GM21619 (cell line): ENCODE measurements at regions not wholly inside any gene's neighbourhood (a gene's known extent, or its start where the extent isn't known, plus 50 kb on each side); places are given as distances from the start of the nearest gene placed in this dataset.

ENCODE experiments used
- ATAC-seq: cut with Tn5 transposase; IDR thresholded peaks from one replicate; pipeline ENCODE4 v1.9.1; 2021; ENCODE audit not compliant: unreplicated experiment

GRCh38 chr2:226622484-226622883 is 177.1 kb downstream of the IRS1 start:
- no peak for ATAC-seq

GRCh38 chr2:226620176-226620575 is 179.4 kb downstream of the IRS1 start:
- ATAC-seq = no peak

DNA sequence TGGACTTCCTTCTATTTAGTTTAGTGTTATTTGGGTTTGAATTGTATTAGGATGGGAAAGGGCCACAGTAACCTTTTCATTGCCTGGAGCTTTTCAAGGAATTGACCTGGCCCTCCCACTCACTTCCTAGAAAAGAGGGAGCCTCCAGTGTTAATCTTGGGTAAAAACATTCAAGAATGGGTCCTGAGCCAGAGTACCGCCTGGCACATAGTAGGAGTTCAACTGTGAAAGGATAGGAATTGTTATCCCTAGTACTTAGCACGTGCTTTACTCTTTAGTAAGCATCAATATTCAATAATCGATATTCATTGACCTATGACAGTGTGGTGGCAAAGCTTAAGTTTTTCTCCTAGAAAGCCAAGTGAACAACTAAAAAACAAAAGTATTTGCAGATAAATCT is 179.9 kb downstream of the IRS1 start:
- no peak for ATAC-seq

- no peak for ATAC-seq
Measured at GRCh38 chr2:226618875-226619605, 180.6 kb downstream of the IRS1 start.

DNA sequence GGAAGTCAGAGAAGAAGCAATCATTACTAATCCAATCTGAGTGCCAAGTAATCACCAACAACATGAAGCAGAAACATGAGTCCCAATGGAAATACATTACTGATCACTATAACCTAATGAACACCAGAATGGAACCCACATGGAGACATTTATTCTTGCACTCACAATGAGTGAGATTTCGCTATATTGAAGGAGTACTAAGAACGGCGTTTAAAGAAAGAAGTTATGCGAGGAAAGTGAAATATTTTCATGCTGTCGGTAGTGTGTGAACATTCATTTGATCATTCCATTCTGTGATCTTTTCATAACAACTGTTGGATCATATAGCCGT is 181.1 kb downstream of the IRS1 start:
- no peak for ATAC-seq

DNA sequence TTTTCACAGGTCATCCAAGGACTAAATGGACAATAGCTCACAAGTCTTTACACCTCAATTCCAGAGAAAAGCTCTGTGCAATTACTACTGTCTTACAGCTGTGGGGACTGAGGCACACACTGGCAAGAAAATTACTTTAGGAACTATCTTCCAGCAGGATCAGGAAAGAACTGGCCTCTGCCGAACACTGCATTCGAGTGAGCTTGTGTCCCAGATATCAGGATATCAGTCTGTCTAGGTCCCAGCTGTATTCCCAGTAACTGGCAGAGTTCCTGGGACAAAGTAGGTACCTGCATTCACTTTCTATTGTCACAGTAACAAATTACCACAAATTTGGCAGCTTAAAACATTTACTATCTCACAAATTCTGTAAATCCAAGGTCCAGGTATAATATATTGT is 183.7 kb downstream of the IRS1 start:
- ATAC-seq = no peak

DNA sequence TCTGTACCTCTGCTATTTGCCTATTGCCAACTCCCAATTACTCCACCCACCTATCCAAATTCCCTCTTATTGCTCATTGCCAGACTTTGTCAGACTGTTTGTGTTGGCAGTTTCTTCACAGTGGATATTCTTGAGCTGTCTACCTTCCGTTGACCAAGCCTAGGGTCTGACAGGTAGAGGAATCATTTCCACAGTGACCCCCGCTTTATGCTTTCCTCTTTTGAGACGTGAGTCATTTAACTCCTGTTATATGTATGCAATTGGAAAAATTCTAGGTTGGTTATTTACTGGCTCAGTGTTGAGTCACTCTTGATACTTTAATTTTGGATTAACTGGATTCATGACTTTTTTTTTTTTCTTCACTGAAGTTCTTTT is 187.7 kb downstream of the IRS1 start:
- ATAC-seq = no peak

DNA sequence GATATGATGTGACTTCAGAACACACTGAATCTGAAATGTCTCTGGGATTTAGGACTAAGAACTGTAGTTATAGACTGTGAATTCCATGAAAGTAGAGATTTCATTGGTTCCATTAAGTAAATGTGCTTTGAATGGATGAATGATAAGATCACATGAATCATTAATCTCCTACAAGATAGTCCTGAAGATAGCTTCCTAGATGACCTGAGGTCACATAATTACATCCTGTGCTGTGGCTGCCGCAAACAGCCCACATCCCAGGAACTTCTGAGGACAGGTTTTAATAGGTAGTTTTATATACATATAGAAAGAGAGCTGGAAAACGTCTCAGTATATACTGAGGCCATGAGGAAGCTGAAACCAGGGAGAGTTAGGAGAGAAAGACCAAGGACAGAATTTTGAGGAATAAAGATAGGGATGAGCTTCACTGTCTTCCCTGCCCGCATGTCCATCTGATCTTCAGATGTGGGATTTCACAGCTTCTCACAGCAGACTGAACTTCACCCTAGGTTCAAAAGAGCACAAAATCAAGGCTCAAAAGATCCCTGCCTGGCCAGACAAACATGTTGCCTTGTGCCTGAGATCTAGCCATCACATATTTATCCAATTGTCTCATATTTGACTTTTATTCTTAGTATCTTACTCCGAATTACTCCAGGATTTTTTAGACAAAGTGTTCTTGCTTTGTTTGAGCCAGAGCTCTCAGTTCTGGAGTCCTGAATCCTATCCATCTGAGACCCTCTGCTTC is 188.2 kb downstream of the IRS1 start:
- ATAC-seq = no peak

DNA sequence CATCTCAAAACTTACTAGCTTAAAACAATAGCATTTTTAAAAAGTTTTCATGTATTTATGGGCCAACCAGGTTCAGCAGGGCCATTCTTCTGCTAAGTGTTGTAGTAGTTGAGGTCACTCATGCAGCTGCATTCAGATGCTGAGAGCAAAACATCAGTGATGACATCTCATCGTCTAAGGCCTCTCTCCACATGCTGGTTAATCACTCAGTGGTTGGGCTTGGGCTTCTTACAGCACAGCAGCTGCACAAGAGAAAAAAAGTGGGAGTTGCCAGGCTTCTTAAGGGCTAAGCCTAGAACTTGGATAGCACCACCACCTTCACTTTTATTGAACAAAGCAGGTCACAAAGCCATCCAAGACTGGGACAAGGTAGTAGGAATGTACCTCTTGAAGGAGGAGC is 190.3 kb downstream of the IRS1 start:
- no peak for ATAC-seq

DNA sequence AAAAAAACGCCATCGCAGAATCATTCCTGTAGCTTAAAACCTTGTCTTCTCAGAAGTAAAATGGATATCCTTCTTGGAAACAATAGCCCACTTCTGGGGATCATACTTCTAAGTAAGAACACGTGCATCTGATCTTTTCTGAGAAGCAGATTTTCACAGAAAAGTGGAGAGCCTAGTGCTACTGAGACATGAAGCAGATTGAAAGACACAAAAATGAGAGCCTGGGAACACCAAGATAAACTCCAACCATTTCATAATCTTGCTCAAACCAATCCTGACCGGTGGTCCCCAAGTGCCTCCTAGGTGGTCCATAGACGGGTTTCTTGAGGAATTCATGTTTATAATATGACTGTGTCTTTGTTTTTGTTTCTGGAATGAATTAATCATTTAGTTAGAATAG is 191.2 kb downstream of the IRS1 start:
- ATAC-seq = no peak

DNA sequence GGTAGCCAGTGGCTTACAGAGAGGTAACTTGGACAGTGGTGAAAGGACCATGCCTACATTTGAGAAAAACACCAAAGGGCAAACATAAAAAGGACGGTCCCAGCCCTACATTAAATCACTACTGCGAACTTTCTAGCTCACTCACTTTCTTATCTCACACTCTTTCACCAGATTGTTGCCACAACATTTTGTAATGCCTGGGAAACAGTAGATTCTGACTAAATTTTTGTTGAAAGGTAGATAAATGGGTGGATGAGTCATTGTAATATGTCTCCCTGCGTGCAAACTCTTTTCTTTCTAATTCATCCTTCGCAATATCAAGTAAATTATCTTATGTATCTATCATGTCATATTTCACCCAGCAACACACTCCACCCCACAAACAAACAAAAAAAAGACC is 192.2 kb downstream of the IRS1 start:
- no peak for ATAC-seq

DNA sequence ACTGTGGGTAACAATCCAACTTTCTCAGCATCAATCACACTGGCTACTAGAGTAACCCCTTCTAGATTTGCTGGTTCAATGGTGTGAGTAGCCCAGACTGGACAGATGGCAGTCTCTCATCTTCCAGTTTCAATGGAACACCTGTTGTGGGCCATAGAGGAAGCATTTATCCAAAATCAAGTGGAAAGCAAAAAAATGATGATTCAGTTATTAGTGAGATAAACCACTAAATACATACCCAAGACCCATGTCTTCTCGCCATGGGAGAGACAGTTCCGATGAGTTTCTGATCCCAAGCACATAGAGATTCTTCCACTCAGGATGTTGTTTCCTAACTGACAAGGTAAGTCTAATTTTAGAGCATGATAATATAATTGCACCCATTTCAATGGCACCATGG is 194.0 kb downstream of the IRS1 start:
- no peak for ATAC-seq

GRCh38 chr2:226603606-226604005 is 196.0 kb downstream of the IRS1 start:
- ATAC-seq = no peak

- ATAC-seq = no peak
Measured at GRCh38 chr2:226601881-226602662, 197.5 kb downstream of the IRS1 start.

DNA sequence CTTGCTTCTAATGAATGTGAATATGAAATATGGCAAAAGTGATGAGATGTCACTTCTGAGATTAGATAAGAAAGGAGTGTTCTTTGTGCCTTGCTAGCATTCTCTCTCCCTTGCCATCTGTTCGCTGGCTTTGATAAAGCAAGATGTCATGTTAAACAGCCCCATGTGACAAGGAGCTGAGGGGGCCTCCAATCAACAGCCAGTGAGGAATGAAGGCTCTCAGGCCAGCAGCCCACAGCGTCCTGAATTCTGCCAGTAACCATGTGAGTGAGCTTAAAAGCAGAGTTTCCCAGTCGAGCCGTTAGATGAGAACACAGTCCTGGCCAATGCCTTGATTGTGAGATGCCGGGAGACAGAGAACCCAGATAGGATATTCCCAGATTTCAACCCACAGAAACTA is 198.8 kb downstream of the IRS1 start:
- ATAC-seq = no peak

DNA sequence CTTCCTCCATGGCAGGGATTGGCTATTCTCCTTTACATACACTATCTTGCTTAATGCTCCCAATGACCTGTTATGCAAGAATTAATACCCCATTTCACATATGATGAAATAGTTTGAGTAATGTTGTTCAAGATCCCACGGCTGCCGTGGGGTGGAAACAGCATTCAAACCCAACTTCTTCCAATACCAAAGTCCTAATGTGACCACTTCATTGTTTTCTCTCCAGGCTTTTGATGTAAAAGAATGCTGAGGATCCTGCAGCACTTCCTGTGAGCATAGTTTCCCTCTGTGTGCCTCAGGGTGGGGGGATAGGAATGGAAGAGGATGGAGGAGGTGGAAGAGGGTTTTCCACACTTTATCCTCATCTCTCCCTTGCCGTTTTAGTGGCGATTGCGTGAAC is 199.4 kb downstream of the IRS1 start:
- ATAC-seq = no peak

DNA sequence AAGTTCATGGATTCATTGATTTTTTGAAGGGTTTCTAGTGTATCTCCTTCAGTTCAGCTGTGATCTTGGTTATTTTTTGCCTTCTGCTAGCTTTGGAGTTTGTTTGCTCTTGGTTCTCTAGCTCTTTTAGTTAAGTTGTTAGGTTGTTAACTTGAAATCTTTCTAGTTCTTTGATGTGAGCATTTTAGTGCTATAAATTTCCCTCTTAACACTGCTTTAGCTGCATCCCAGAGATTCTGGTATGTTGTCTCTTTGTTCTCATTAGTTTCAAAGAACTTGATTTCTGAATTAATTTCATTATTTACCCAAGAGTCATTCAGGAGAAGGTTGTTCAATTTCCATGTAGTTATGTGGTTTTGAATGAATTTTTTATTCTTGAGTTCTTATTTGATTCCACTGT is 210.6 kb downstream of the IRS1 start:
- ATAC-seq = no peak

- ATAC-seq = no peak
Measured at GRCh38 chr2:226585130-226585561, 214.5 kb downstream of the IRS1 start.

DNA sequence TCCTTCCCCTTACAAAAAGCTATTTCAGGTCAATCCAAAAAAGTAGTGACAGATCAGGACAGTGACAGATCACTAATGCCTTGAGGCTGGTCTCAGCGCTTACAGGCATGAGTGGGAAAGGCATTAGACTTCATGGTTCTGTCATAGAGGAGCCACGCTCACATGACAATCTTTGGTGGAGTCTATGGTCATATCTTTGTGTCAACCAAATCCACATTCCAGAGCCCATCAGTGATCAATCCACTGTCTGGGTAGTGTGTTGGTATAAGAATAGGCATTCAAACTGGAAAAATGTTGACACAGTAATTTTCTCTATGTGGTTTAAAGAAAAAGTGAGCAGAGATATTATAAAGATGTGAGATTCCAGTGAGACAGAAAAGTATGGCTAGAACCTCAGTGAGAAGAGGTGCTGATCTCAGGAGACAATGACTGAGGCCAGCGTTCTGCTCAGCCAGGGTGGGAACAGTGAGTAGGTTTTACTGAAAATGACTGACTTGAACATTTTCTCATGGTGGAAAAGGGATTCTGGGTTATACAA is 215.0 kb downstream of the IRS1 start:
- ATAC-seq = no peak

- no peak for ATAC-seq
Measured at GRCh38 chr2:226583715-226584114, 215.9 kb downstream of the IRS1 start.

GRCh38 chr2:226581661-226582060 is 218.0 kb downstream of the IRS1 start:
- no peak for ATAC-seq

DNA sequence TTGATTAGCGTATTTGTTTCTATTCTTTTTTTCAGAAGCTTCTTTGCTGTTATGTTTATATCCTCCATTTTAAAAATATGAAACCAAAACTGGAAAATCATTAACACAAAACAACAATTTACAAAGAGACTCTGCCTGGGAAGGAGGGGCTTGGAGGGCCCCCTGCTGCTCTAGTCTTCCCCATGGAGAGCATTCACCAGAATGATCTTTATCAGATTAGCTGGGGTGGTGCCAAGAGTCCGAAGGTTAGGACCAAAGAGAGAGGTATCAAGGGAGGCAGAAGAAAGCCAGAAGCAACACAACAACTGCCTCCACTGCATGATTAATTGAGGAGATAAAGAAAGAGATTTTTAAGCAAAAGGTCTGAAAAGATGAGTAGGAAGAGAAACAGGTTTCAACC is 218.6 kb downstream of the IRS1 start:
- ATAC-seq = no peak
